ENCODE measurements at regions not wholly inside any gene's neighbourhood (a gene's known extent, or its start where the extent isn't known, plus 50 kb on each side); places are given as distances from the start of the nearest gene placed in this dataset.

GRCh38 chr9:87278971-87279733, 218.5 kb upstream of the DAPK1 start:
- no peak for DNase-seq

- no peak for DNase-seq
Measured at GRCh38 chr9:87280421-87280820, 217.2 kb upstream of the DAPK1 start.

- DNase-seq = no peak
Measured at GRCh38 chr9:87282538-87282937, 215.1 kb upstream of the DAPK1 start.

GRCh38 chr9:87283585-87283984, 214.1 kb upstream of the DAPK1 start:
- no peak for DNase-seq

- no peak for DNase-seq
Measured at GRCh38 chr9:87285183-87285850, 212.3 kb upstream of the DAPK1 start.

- DNase-seq = no peak
Measured at GRCh38 chr9:87286506-87286905, 211.2 kb upstream of the DAPK1 start.

- DNase-seq = no peak
Measured at GRCh38 chr9:87290241-87291052, 207.2 kb upstream of the DAPK1 start.

- DNase-seq = no peak
Measured at GRCh38 chr9:87292449-87293191, 205.0 kb upstream of the DAPK1 start.

GRCh38 chr9:87294126-87294525, 203.5 kb upstream of the DAPK1 start:
- no peak for DNase-seq

- DNase-seq = no peak
Measured at GRCh38 chr9:87300915-87301314, 196.8 kb upstream of the DAPK1 start.

- DNase-seq = no peak
Measured at GRCh38 chr9:87301371-87301770, 196.3 kb upstream of the DAPK1 start.

- DNase-seq = no peak
Measured at GRCh38 chr9:87305151-87305550, 192.5 kb upstream of the DAPK1 start.

GRCh38 chr9:87306006-87306405, 191.7 kb upstream of the DAPK1 start:
- DNase-seq = no peak

- no peak for DNase-seq
Measured at GRCh38 chr9:87307848-87308247, 189.8 kb upstream of the DAPK1 start.

- no peak for DNase-seq
Measured at GRCh38 chr9:87309236-87309635, 188.4 kb upstream of the DAPK1 start.

- no peak for DNase-seq
Measured at GRCh38 chr9:87310827-87311523, 186.7 kb upstream of the DAPK1 start.

- no peak for DNase-seq
Measured at GRCh38 chr9:87319656-87320055, 178.0 kb upstream of the DAPK1 start.

GRCh38 chr9:87320146-87320884, 177.4 kb upstream of the DAPK1 start:
- DNase-seq = no peak

GRCh38 chr9:87322840-87323635, 174.6 kb upstream of the DAPK1 start:
- no peak for DNase-seq
